Cerebellar nuclear complex (tissue), 1 donor: ENCODE measurements at regions not wholly inside any gene's neighbourhood (a gene's known extent, or its start where the extent isn't known, plus 50 kb on each side); places are given as distances from the start of the nearest gene placed in this dataset.

ENCODE experiments used
- DNase-seq, 2 experiments: peaks; one replicate each; lab custom pipeline; 2025; lab: John Stamatoyannopoulos, UW

DNA sequence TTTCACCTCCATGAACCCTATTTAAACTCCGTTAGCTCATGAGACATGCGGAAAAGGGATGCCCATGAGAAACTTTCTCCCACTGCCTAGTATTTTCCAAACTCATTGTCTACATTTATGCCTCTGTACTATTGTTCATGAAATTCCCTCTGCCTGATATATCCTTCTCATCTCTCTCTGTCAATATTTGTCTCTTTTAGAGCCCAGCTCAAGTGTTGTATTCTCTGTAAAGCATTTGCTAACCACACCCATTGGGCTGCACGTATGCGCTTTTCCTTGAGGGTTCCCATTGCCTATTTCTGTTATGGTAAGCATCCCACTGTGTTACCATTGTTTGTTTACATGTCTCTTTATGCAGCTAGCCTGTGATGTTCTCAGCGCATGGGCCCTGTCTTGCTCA lies 211.4 kb downstream of the MDFIC start:
- no peak for DNase-seq

DNA sequence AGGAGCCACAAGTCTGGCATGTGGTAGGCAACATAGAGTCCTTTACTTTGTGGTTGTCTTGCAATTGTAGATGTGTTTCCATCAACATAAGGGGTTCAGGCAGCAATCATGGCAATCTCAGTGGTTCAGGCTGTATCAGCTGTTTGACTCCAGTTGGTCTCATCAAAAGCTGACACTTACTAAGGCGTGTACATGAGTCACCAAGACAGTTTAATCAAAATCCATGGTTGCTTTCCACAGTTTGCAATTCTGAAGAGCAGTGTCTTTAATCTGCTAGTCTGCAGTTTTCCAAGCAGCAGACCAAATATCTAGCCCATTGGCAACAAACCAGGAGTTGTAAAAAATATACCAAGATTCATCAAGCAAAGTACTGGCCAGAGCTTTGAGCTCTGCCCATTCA lies 210.2 kb downstream of the MDFIC start:
- DNase-seq, result no peak

DNA sequence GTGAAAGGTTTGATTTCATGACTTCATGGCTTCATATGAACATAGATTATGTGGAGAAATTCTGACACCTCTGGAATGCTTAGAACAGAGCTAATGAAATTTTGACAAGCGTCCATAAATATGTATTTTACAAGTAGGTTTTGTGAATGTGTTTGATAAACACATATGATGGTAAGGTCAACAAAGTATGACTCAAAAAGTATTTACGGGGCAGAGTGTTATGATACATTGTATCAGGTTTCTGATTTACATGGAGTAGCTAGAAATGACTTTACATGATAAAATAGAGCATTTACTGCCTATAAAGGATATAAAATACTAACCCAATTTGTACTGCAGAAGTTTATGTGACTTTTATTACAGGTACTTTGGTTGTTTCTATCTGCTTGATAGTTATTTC lies 206.3 kb downstream of the MDFIC start:
- no peak for DNase-seq

DNA sequence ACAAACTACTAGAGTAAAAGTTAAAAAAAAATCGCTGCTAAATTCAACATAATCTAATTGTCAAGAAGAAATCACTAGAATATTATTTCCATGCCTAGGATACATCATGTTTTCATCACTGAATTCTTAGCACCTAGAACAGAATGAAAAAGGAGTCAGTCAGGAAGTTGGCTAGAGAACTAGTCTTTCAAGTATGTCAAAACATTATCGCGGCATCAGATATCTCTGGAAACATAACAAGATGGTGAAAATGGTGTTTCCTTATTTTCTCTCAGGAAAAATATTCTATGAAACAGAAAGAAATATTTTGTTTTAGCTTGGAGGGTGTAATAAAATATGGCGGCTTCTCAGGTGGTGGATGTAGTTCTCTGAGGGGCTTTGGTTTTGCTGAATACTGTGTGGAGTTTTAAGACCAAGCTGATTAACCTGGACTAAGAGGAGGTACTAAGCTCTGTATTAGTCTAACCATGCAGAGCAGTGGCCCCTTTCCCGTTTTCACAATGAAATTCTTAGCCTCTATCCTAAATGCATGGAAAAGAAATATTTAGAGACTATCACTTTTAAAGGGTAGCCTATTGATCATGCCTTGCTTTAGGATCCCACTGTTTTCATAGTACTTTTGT lies 205.6 kb downstream of the MDFIC start:
- no peak for DNase-seq

DNA sequence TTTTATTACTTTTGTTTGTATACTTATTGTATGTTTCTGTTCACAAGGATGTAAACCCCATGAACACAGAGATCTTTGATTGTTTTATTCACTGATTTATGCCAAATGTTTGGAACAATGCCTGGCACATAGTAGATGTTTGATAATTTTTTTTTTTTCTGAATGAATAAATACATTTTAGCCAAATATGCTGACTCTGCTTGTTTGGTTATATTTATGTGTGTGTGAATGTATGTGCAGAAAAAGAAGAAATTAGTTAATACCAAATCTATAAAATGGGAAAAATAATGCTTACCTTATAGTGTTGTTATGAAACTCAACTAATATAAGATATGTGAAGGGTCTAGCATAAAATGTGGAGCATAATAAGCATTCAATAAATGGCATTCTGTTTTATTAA lies 203.9 kb downstream of the MDFIC start:
- no peak for DNase-seq

DNA sequence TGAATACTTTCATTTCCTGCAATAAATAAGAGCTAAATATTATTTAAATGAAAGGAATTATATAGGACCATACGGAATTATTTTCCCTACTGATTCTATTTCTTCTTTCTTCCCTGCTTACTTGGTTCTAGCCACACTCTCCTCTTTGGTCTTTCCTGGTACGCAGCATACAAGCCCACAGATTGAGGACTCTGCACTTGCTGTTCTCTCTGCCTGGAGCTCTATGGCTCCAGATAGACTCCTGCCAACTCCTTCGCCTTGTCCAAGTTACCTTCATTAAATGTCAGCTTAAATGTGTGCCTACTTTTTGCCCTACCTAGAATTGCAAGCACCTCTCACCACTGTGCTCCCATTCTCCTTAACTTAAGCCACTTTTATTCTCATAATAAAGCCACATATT lies 203.4 kb downstream of the MDFIC start:
- DNase-seq, result no peak

DNA sequence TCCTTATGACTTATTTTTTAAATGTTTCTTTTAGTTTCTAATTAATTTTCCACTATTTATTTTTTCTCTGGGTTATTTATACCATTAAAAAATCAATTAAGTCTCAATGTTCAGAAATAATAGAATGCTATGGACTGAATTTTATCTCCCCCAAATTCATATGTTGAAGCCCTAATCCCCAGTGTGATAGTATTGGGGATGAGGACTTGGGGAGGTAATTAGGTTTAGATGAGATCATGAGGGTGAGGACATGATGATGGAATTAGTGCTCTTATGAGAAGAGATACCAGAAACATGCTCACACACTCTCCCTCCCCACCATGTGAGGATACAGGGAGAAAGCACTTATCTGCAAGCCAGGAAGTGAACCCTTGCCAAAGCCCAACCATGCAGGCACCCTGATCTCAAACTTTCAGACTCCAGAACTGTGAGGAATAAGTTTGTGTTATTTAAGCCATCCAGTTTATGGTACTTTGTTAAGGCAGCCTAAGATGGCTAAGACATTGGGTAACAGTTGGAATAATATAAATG lies 202.6 kb downstream of the MDFIC start:
- no peak for DNase-seq

DNA sequence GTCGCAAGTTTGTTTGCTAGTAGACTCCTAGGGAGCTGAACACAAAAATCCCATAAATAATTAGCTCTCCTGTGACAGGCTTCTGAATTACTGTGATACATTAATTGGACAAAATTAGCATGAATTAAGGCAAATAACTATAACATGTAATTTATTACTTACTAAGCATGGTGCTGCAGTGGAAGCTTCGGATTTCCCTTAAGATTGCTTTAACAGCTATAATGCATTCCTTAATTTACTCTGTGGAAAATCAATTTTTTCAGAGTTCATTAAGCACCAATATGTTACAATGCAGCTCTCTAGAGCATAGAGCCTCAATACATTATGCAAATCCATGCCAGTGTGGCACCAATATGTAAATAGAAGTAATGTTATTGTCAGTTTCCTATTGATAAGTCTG lies 201.5 kb downstream of the MDFIC start:
- no peak for DNase-seq

DNA sequence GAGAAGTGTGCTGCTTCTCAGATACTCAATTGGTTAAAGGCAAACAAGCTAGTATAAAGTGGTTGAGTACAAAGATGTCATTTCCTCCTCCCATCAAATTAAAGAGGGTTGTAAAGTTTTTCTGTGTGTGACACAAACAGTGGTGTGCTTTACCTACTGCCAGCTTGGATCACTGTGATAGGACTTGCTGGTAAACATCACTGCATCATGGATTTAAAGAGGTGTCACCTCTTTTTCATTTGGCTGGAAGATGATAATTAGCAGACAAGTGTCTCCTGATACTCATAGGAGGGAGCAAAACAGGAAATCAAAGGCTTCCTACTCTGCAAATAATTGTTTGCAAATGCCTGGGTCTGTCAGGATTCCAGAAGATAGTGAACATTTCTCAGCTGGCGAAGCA lies 200.5 kb downstream of the MDFIC start:
- DNase-seq, result no peak

DNA sequence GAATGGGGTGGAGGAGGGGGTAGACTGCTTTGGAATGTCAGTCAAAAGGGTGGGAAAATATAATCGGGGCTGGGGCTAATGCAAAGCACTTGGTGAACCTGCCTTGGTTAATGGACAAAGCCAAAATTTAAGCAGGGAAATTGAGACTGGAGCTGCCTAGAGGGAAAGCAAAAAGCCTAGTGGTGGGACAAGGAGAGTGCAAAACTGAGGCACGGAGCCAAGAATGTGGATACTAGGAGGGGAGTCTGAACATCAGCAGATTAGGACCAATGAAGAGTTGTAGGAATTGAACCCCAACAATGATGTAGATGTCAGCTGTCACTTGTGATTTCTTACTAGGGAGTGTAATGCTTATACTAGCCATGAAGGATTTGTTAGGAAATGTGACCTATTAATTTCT lies 195.9 kb downstream of the MDFIC start:
- no peak for DNase-seq

DNA sequence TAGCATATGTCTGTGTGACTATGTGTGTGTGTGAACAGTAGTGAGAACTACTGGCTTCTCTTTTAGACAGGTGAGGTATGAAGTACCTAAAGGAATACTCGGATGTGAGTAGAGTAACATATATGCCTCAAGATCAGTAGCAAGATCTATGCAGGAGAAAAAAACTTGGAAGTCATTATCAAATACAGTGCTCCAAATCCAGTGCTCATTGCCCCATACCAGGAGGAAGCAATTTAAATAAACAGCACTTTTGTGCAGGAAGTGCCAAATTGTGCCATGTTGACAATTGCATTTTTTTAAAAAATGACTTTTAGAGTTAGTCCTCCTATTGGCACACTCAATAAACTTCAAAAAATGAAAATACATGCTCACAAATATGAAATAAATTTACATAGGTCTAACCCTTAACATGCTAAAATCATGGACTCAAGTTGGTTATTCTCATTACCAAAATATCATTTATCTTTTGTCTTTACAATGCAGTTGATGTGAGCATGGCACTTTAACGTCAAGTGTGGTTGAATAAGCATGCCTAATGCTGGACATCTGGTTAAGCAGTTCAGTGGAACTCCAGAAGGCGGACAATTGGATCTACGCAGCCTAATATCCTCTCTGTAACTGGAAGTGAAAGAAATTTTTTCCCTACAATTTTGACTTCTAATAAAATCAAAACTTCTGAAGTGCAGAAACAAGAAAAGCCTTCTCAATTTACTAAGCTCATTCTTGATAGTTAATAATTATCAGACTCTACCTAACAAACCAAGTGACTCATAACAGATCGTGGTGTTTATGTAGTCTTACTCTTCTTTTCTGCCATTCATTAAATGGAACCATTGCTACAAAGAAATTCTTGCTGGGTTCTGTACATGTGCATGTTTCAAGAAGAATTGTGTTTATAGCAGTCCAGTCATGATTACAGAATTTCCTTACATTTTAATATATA lies 195.2 kb downstream of the MDFIC start:
- no peak for DNase-seq

DNA sequence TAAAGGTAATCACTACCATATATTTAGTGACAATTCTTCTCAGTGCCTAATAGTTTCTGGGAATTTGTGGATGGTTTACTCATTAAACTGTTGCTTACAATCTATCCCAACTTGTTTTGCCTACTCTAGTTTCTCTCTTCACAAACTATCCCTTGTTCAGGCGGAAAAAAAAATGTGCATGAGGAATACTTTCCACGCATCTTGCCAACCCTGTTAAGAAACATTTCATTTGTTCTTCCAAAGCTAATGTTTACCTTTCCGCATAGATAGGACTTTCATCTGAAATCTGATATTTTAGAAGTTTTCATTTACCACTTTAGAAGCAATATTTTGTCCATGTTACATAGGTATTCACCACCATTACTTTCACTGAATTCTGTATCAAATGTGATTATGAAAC lies 191.9 kb downstream of the MDFIC start:
- DNase-seq, result no peak

DNA sequence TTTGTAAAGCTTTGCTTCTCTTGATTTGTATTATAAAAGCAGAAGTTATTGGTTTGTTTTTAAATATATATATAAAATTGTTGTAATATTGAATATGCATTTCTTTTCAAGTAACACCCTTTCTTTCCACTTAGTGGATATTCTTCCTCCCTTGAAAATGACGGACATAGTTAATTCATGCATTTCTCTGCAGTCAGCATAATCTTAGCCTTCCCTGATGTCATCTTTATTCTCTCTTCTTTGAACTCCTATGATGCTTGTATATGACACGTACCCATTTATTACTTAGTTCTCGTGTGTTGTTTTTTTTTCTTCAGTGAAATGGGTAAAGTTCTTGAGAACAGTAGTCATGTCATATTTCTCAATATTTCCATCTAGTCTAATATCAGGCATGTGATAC lies 191.2 kb downstream of the MDFIC start:
- no peak for DNase-seq

DNA sequence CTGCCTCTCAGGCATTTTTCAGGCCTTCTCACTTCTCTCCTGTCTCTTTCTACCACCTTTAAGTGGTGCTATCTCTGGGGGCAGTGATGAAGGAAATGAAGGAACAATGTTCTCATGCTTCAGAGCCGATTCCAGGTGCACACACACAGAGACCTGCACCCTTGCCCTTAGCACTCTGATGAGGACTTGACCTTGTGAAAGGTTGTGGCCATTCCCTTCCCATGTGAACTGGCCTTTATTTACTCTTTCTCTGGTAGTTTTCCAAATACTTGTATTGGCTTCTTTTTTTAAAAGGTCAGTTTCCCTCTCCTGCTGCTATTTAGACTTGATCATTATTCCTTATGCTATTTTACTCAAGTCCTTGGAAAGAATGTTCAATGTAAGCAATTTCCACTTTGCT lies 188.6 kb downstream of the MDFIC start:
- no peak for DNase-seq

DNA sequence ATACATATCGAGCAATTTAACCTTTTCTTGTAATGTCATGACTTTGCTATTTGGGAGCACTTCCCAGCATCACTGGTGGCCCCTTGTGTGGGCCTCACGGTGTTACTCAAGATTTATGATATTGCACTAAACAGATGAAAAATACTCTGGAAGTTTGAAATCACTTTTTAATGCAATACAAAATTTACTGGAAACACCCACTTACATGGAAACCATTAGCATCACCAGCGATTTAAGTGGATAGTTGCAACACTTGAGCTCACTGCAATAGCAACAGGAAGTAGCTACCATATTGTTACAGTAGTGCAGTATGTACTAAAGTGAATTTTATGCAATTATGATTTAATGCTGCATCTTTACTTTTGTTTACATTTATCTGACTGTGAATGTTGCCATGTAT lies 184.4 kb downstream of the MDFIC start:
- DNase-seq, result no peak

DNA sequence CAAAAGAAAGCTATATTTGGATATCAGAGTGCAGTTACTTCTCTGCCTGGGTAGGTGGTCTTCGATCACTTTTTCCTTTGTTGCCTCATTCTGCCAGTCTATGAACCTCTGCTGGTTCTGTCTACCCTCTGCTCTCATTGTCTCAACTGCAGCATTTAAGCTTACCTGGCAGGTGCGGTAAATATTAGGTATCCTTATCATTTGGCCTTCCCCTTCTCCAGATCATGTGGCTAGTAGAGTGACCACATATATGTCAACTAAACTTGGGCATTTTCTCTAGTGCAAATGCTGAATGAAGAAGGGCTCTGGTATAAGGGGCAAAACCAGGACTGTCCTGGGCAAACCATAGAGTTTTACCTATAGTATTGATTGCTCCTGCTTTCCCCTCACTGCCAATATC lies 180.8 kb downstream of the MDFIC start:
- DNase-seq, result no peak

DNA sequence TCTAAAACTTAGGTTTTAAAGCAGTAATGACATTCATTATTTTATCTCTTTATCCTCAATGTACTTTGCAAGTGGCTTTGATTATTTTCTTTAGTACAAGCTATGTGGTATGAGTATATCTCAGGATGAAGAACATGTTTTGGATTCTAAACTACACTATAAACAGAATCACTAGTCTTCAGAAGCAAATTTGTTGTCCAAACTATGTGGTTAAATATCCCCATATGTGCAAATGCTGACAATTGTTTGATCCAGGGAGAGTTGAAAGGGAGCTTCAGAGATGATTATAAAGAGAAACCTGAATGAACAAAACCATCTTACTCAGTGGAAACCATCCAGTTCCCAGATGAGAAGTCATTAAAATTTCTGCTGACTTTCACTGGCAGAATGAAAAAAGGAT lies 179.3 kb downstream of the MDFIC start:
- DNase-seq, result no peak

DNA sequence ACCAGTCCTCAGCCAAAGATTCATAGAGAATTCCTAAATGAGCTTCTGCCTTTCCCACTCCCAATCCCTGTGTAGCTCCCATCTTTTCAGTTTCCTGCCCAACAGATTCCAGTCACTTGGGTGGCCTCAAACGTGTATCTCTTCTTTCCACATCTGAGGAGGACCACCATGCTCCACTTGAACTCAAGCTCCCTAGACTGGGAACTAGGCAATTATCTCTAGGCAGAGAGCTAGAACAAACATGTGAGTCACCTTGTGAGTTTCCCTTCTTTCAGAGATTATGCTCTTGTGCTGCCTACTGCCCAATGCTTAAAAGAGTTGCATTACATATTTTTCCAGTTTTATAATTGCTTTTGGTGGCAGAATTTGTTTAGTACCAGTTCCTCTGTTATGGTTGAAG lies 178.0 kb downstream of the MDFIC start:
- no peak for DNase-seq

DNA sequence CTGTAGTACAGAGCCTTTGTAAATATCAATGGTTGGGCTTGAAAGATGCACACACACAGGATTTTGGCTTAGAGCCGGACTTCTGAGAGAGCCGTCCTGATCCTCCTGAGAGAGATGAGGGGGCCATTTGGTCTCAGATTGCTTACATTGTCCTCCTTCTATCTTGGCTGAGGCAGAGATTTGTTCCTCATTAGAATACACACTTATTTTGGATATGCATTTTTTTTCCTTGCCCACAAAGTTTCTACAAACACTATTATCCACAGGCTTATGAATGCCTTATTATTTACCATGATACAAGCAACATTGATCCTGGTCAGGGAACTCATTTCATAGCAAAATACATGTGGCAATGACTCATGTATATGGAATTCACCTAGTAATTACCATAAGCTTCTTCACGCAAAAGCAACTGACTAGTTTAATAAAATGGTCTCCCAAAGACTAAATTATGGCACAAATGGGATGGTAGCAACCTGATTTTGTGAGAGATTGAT lies 175.3 kb downstream of the MDFIC start:
- no peak for DNase-seq

DNA sequence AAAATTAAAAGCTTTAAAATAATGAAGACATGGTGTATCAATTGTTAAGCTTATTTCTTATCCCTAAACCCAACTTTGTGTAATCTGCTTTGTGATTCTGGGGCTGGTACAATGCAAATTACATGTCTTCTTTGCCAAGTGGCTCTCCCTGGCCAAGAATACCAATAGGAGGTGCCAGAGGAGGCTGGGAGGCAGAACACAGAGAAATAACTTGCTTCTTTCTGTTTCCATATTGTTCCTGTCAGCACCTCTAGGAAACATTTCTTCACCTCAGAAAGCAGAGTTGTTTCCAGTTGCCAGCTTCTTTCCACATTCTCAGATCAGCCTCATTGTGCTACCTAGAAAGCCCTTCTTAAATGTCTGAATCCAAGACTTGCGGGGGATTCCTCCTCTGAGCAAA lies 174.4 kb downstream of the MDFIC start:
- no peak for DNase-seq

DNA sequence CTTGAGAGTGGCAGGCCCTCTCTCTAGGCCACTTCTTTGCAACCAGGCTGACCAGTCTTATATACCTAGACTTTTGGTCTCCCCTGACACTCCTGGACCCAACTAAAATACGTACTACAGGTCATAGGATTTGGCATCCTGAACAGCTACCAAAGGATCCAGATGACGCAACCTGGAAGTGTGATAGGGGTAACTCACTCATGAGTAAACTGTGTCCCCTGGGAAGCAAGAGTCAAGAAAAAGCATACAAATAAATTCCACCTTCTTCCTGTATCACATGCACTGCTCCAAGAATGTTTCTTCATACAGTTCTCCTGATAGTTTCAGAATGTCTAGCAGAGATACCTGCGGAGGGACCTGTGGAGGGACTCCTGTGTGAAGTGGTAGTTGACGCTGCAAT lies 172.3 kb downstream of the MDFIC start:
- no peak for DNase-seq

DNA sequence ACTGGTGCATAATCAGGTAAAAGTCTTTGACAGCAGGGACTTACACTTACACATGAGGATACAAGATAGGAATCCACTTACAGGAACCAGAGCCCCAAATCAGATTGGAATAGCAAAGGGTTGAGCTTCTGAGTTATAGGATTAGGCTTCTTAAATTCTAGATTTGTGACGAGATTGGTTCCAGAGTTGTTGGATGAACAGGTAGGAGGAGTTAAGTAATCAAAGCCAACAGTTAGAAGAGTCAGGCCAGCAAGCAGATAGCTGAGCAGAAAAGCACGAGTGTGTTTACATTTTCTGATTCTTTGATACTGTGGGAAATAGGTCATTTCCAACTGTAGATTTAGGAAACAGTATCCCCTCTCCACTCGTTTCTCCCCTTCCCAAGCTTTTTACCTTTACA lies 167.0 kb downstream of the MDFIC start:
- no peak for DNase-seq

DNA sequence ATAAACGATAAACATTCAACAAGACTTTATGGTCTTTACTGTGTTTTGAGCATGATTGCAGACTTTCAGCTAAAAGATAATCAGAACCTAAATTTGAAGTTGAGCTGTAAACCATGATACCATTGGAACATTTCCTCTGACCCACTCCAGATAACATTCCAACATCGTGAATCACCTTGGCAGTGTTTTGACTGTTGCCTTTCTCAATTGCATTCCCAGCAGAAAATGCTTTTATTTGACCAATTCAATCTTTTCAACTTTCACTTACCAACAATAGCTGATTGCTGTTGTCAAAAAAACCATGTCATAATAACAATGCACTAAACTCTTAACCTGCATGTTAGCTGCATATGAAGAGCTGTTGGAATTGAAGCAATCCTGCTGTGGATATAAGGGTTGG lies 165.5 kb downstream of the MDFIC start:
- no peak for DNase-seq
